A673 (cell line): ENCODE measurements at regions not wholly inside any gene's neighbourhood (a gene's known extent, or its start where the extent isn't known, plus 50 kb on each side); places are given as distances from the start of the nearest gene placed in this dataset.

Experiments used
- CTCF ChIP-seq: fragments of 300-800, 200-600 bp; sonication (generic); conservative IDR thresholded peaks from 2 replicates; pipeline ENCODE4 v1.5.1; 2017; ENCODE audit warnings: low read depth, mild to moderate bottlenecking, antibody characterized with exemption, low read length, moderate library complexity, mixed read lengths
- EZH2 ChIP-seq: fragments of 200-600 bp; sonication (generic); IDR thresholded peaks from 2 replicates; pipeline ENCODE4 v1.6.1; 2017; ENCODE audit warnings: borderline replicate concordance, low read depth, mild to moderate bottlenecking, mixed read lengths, antibody characterized with exemption, low read length; ENCODE audit not compliant: poor library complexity, severe bottlenecking

GRCh38 chr6:155510879-155511278 lies 55.2 kb upstream of the NOX3 start:
- TF ChIP-seq CTCF: no peak
- no peak for TF ChIP-seq EZH2
